ENCODE measurements at regions not wholly inside any gene's neighbourhood (a gene's known extent, or its start where the extent isn't known, plus 50 kb on each side); places are given as distances from the start of the nearest gene placed in this dataset.

GRCh38 chrX:81728622-81729021 lies 526.7 kb downstream of the SH3BGRL start:
- Mint-ChIP-seq H3K27ac (no peak overlapping the region), H3K4me1 (no peaks in the 10 kb centered on the region), H3K36me3 (no peaks in the 10 kb centered on the region), H3K4me3 (no peak overlapping the region), H3K9me3 (peaks cover 85% of the 10 kb centered on the region), H3K27me3 (ENCODE audit: low read depth) (no peaks in the 10 kb centered on the region)
- DNase-seq (ENCODE audit: low spot score in 2 of 2, unreplicated experiment in 2 of 2): no peak
- TF ChIP-seq CTCF (IDR thresholded peaks at IDR 0.05; ENCODE audit: unreplicated experiment): no peak

GRCh38 chrX:81729269-81729777 lies 527.4 kb downstream of the SH3BGRL start:
- peaks cover 82% of the 10 kb centered on the region for H3K9me3 Mint-ChIP-seq
- no peak for DNase-seq (ENCODE audit: low spot score in 2 of 2, unreplicated experiment in 2 of 2)
- TF ChIP-seq CTCF (IDR thresholded peaks at IDR 0.05; ENCODE audit: unreplicated experiment): no peak
- no peak overlapping the region for H3K4me3 Mint-ChIP-seq
- no peak overlapping the region for H3K27ac Mint-ChIP-seq
- no peaks in the 10 kb centered on the region for H3K4me1 Mint-ChIP-seq
- no peaks in the 10 kb centered on the region for H3K36me3 Mint-ChIP-seq
- no peaks in the 10 kb centered on the region for H3K27me3 Mint-ChIP-seq (ENCODE audit: low read depth)

- Mint-ChIP-seq H3K27me3 (ENCODE audit: low read depth) (no peaks in the 10 kb centered on the region), H3K4me1 (no peaks in the 10 kb centered on the region), H3K36me3 (no peaks in the 10 kb centered on the region), H3K4me3 (no peak overlapping the region), H3K9me3 (peaks cover 52% of the 10 kb centered on the region), H3K27ac (no peak overlapping the region)
- no peak for DNase-seq (ENCODE audit: low spot score in 2 of 2, unreplicated experiment in 2 of 2)
- no peak for TF ChIP-seq CTCF (IDR thresholded peaks at IDR 0.05; ENCODE audit: unreplicated experiment)
Measured at GRCh38 chrX:81779701-81780100, 577.8 kb downstream of the SH3BGRL start.

- H3K4me3 Mint-ChIP-seq: no peak overlapping the region
- no peaks in the 10 kb centered on the region for H3K27me3 Mint-ChIP-seq (ENCODE audit: low read depth)
- no peak overlapping the region for H3K27ac Mint-ChIP-seq
- no peak for DNase-seq (ENCODE audit: low spot score in 2 of 2, unreplicated experiment in 2 of 2)
- H3K9me3 Mint-ChIP-seq: peaks cover 64% of the 10 kb centered on the region
- no peak for TF ChIP-seq CTCF (IDR thresholded peaks at IDR 0.05; ENCODE audit: unreplicated experiment)
- H3K36me3 Mint-ChIP-seq: no peaks in the 10 kb centered on the region
- H3K4me1 Mint-ChIP-seq: no peaks in the 10 kb centered on the region
Measured at GRCh38 chrX:81791086-81791485, 589.2 kb downstream of the SH3BGRL start.
